Activated CD8-positive, alpha-beta memory T cell treated with anti-CD3 and anti-CD28 coated beads for 1 hour (primary cell): ENCODE measurements at regions not wholly inside any gene's neighbourhood (a gene's known extent, or its start where the extent isn't known, plus 50 kb on each side); places are given as distances from the start of the nearest gene placed in this dataset.

Experiments used
- DNase-seq, 2 donors: peaks; one replicate each; pipeline ENCODE4 v3.0.0-alpha.2; 2020; ENCODE audit warnings: low read depth in 1 of 2; ENCODE audit errors: extremely low read depth in 1 of 2

DNA sequence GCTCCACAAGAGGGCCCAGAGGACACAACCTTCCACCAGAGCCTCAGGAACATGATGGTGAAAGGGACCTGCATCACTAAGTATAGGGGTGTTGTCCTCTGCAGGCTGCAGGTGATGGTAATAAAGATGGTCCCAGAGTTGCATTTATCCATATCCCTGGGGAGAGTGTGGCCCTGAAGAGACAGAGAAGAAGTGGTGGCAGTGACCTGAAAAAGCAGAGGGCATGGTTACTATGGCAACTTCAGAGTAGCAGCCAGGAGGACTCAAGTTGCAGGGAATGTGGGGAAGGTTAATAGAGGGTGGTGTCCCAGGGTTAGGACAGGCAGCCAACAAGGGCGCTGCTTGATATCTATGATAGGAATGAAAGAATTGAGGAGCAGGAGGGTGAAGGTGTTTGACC, 57.1 kb downstream of the HLA-A start:
- no peak for DNase-seq

DNA sequence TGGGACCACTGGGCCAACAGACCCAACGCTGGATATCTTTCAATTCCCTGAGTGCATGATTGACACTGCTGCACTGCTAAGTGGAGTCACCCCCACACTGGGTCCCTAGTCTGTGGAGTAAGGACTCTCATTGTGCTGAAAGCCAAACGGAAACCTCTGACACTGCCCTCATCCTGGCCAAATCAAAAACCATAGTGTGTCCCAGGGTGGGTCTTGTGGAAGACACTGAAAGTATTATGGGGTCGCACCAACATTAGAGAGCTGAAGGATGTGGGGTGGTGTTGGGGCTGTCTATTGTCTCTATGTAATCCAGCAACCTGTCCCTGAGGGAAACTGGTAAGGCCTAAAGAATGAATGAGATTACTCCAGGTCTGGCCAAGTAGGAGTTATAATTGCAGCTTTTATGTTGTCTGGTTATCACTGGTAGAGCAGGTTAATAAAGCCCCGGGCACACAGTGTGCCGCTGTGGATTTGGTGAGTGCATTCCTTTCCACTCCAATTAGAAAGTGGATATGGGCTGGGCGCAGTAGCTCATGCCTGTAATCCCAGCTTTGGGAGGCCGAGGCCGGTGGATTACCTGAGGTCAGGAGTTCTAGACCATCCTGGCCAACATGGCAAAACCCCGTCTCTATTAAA, 57.9 kb downstream of the HLA-A start:
- DNase-seq = no peak

DNA sequence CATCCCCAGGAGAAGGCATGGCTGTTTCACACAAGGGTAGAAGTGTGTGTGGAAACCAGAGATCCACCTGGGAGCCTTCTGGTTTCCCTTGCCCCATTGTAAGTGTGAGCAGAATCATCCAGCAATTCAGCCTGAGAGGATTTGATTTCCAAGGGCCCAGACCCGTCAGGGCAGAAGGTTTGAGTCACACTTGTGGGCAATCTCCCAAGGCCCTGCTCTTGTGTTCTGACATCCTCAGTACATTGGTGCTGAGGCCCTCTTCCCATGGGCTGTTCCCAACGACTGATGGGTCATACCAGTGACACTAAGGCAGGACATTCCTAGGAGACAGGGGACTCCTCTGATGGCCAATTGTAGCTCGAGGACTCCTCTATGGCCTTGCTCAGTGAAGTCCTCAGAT, 58.2 kb upstream of the POLR1H start:
- DNase-seq = no peak

DNA sequence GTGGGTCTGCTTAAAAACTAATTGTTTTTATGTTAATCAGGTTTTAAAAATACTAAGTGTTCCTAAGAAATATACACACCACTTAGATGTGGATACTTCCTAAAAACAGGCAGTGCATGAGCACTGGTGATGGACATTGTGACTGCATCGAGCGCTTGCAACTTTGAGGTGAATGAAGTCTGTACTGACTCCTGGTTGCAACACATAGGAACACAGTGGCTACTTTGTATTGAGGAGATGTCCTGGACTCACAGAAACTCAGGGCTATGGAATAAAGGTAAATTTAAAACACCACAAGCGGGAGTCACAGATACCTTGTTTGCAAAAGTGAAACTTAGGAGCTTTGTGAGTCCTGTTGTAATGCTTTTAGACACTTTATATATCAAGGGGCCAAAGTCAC, 55.6 kb upstream of the POLR1H start:
- no peak for DNase-seq

DNA sequence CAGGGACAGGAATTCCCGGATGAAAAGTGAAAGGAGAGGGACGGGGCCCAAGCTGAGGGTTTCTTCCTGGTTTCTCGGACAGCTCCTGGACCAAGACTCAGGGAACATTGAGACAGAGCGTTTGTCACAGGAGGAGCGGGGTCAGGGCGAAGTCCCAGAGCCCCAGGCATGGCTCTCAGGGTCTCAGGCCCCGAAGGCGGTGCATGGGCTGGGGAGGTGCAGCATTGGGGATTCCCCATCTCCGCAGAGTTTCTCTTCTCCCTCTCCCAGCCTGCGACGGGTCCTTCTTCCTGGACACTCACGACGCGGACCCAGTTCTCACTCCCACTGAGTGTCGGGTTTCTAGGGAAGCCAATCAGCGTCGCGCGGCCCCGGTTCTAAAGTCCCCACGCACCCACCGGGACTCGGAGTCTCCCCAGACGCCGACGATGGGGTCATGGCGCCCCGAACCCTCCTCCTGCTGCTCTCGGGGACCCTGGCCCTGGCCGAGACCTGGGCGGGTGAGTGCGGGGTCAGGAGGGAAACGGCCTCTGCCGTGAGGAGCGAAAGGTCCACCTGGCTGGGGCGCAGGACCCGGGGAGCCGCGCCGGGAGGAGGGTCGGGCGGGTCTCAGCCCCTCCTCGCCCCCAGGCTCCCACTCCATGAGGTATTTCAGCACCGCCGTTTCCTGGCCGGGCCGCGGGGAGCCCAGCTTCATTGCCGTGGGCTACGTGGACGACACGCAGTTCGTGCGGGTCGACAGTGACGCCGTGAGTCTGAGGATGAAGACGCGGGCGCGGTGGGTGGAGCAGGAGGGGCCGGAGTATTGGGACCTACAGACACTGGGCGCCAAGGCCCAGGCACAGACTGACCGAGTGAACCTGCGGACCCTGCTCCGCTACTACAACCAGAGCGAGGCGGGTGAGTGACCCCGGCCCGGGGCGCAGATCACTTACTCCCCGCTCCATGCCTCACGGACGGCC, 54.6 kb upstream of the POLR1H start:
- no peak for DNase-seq

DNA sequence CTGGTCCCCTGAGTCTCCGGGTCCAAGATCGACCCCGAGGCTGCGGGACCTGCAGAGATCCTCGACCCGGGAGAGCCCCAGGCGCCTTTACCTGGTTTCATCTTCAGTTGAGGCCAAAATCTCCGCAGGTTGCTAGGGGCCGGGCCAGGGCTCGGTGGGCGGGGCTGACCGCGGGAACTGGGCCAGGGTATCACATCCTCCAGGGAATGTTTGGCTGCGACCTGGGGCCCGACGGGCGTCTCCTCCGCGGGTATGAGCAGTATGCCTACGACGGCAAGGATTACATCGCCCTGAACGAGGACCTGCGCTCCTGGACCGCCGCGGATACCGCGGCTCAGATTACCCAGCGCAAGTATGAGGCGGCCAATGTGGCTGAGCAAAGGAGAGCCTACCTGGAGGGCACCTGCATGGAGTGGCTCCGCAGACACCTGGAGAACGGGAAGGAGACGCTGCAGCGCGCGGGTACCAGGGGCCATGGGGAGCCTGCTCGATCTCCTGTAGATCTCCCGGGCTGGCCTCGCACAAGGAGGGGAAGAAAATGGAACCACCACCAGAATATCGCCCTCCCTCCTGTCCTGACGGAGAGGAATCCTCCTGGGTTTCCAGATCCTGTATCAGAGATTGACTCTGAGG, 53.8 kb upstream of the POLR1H start:
- peak in 1 of 2 donors; percentile 24 for DNase-seq

DNA sequence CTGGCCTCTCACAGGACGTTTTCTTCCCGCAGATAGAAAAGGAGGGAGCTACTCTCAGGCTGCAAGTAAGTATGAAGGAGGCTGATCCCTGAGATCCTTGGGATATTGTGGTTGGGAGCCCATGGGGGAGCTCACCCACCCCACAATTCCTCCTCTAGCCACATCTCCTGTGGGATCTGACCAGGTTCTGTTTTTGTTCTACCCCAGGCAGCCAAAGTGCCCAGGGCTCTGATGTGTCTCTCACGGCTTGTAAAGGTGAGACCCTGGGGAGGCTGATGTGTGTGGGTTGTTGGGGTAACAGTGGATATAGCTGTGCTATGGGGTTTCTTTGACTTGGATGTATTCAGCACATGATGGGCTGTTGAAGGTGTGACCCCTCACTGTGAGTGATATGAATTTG, 52.0 kb upstream of the POLR1H start:
- no peak for DNase-seq
